HepG2 (cell line): ENCODE measurements at regions not wholly inside any gene's neighbourhood (a gene's known extent, or its start where the extent isn't known, plus 50 kb on each side); places are given as distances from the start of the nearest gene placed in this dataset.
A peak's percentile ranks its signal among the peaks of the same experiment; 100 is the strongest.

Experiments used
- ATAC-seq: fragments of 200-7000 bp; cut with Tn5 transposase; 3 replicates; pipeline ENCODE4 v1.9.1; 2020; ENCODE audit warnings: mild to moderate bottlenecking, moderate library complexity
- BruUV-seq: library from RNA; stranded (reverse); fragments of 400-500 nt; replicated peaks from 2 replicates; lab custom pipeline; 2021; lab: Mats Ljungman, UMichigan
- CTCF ChIA-PET: fragments of 300-600 bp; formaldehyde crosslinking; extraction: SDS; loops from one replicate; lab custom pipeline; 2021; ENCODE audit warnings: low total read pairs, inconsistent platforms, low intra/inter-chr PET ratio; lab: Yijun Ruan, JAX
- POLR2A ChIA-PET: fragments of 350-600 bp; sonication (Branson Sonifier 250); formaldehyde crosslinking; loops from one replicate; lab custom pipeline; 2020; ENCODE audit warnings: antibody characterized with exemption, inconsistent platforms; lab: Yijun Ruan, JAX
- DNase-seq: peaks from one replicate; pipeline ENCODE4 v3.0.0-alpha.2; 2015; ENCODE audit warnings: low spot score
- FAIRE-seq: peaks from 3 replicates; lab custom pipeline; 2011; peaks lifted over from hg19 to GRCh38; lab: Jason Lieb, UNC
- H2AFZ ChIP-seq: one replicate; pipeline ENCODE4 v1.6.1; 2011; ENCODE audit warnings: low read length, inconsistent platforms
- H3K27ac ChIP-seq: fragments of 300-600 bp; 3 replicates; pipeline ENCODE4 v1.8.0; 2011; ENCODE audit warnings: mixed run types, mild to moderate bottlenecking, mixed read lengths, low read length, inconsistent platforms; ENCODE audit not compliant: insufficient read depth; ENCODE audit errors: extremely low read length
- H3K27me3 ChIP-seq, 2 experiments: fragments of 200-600 bp in 1 of 2; 2 replicates in 1 of 2; 3 replicates in 1 of 2; pipeline versions ENCODE4 v1.6.0 to v1.8.0; 2011; ENCODE audit warnings: low read length in 2 of 2, mild to moderate bottlenecking in 2 of 2, moderate library complexity in 2 of 2, inconsistent platforms in 1 of 2; ENCODE audit not compliant: insufficient read depth in 2 of 2, control insufficient read depth in 1 of 2
- H3K36me3 ChIP-seq, 2 experiments: fragments of 200-600 bp in 1 of 2; replicated peaks in 1 of 2; 2 replicates in 1 of 2; 3 replicates in 1 of 2; pipeline versions ENCODE4 v1.5.1 to v1.8.0; 2011; ENCODE audit warnings: low read length in 2 of 2, inconsistent platforms in 1 of 2; ENCODE audit not compliant: insufficient read depth in 2 of 2, control insufficient read depth in 1 of 2
- H3K4me1 ChIP-seq: 2 replicates; pipeline ENCODE4 v1.5.1; 2012; ENCODE audit warnings: low read length, inconsistent platforms; ENCODE audit not compliant: insufficient read depth
- H3K4me2 ChIP-seq: 2 replicates; pipeline ENCODE4 v1.6.0; 2011; ENCODE audit warnings: low read depth, low read length, inconsistent platforms
- H3K4me3 ChIP-seq, 3 experiments: fragments of 200-600 bp in 1 of 3; sonication (generic), shearing (Covaris generic) in 1 of 3; replicated peaks in 1 of 3; 2 replicates each; pipeline ENCODE4 v1.5.1; 2011 to 2016; ENCODE audit warnings: low read length in 3 of 3, inconsistent platforms in 2 of 3, low read depth in 2 of 3, mild to moderate bottlenecking in 2 of 3, control low read depth in 1 of 3, mixed read lengths in 1 of 3; ENCODE audit not compliant: insufficient read depth in 1 of 3
- H3K79me2 ChIP-seq: one replicate; pipeline ENCODE4 v1.6.1; 2011; ENCODE audit warnings: low read length, inconsistent platforms; ENCODE audit not compliant: insufficient read depth
- H3K9ac ChIP-seq: 2 replicates; pipeline ENCODE4 v1.6.0; 2011; ENCODE audit warnings: mild to moderate bottlenecking, low read depth, low read length, inconsistent platforms; ENCODE audit not compliant: insufficient read depth
- H3K9me3 ChIP-seq: 2 replicates; pipeline ENCODE4 v1.5.1; 2012; ENCODE audit warnings: mild to moderate bottlenecking, low read length
- H4K20me1 ChIP-seq: 2 replicates; pipeline ENCODE4 v1.6.0; 2011; ENCODE audit warnings: inconsistent platforms, mild to moderate bottlenecking, low read length, moderate library complexity; ENCODE audit not compliant: insufficient read depth
- ARID2 ChIP-seq: sonication (generic); formaldehyde crosslinking; IDR thresholded peaks from 2 replicates; pipeline ENCODE4 v1.8.1; 2022; ENCODE audit warnings: mild to moderate bottlenecking, missing genetic modification reagents, borderline replicate concordance
- ATF7 ChIP-seq, 2 experiments: fragments of 450-650 bp in 1 of 2; sonication (generic) in 1 of 2; formaldehyde crosslinking in 1 of 2; IDR thresholded peaks; 2 replicates each; pipeline versions ENCODE4 v1.4.0 to v1.6.1; 2016 to 2020; ENCODE audit warnings: antibody characterized with exemption in 1 of 2, mild to moderate bottlenecking in 1 of 2, missing genetic modification reagents in 1 of 2
- CREB1 ChIP-seq, 2 experiments: fragments of 450-650 bp in 1 of 2; IDR thresholded peaks; 2 replicates each; pipeline ENCODE4 v1.6.1; 2016 to 2017; ENCODE audit warnings: control low read depth in 1 of 2, mild to moderate bottlenecking in 1 of 2, missing compliant biosample characterization in 1 of 2, missing genetic modification characterization in 1 of 2
- GPBP1L1 ChIP-seq: sonication (generic); formaldehyde crosslinking; IDR thresholded peaks from 2 replicates; pipeline ENCODE4 v1.5.0; 2020; ENCODE audit warnings: mild to moderate bottlenecking, missing genetic modification reagents
- LBX2 ChIP-seq: sonication (generic); formaldehyde crosslinking; IDR thresholded peaks from 2 replicates; pipeline ENCODE4 v1.5.0; 2020; ENCODE audit warnings: missing genetic modification reagents, mild to moderate bottlenecking, borderline replicate concordance
- NFRKB ChIP-seq: fragments of 450-650 bp; IDR thresholded peaks from 2 replicates; pipeline ENCODE4 v1.6.1; 2017
- RXRA ChIP-seq: sonication (generic); formaldehyde crosslinking; IDR thresholded peaks from 2 replicates; pipeline ENCODE4 v1.5.1; 2020; ENCODE audit warnings: missing genetic modification reagents
- TERF1 ChIP-seq: sonication (generic); formaldehyde crosslinking; IDR thresholded peaks from 2 replicates; pipeline ENCODE4 v1.8.0; 2022; ENCODE audit warnings: mild to moderate bottlenecking, missing genetic modification reagents, moderate library complexity
- ZBTB1 ChIP-seq: sonication (generic); formaldehyde crosslinking; IDR thresholded peaks from 2 replicates; pipeline ENCODE4 v1.4.0; 2020; ENCODE audit warnings: missing genetic modification reagents, borderline replicate concordance
- ZIK1 ChIP-seq: sonication (generic); formaldehyde crosslinking; IDR thresholded peaks from 2 replicates; pipeline ENCODE4 v1.5.0; 2020; ENCODE audit warnings: mild to moderate bottlenecking, low read depth, missing genetic modification reagents, borderline replicate concordance
- ZNF333 ChIP-seq: sonication (generic); formaldehyde crosslinking; IDR thresholded peaks from 2 replicates; pipeline ENCODE4 v1.4.0; 2020; ENCODE audit warnings: mild to moderate bottlenecking, missing genetic modification reagents, borderline replicate concordance
- ZNF33A ChIP-seq: sonication (generic); formaldehyde crosslinking; IDR thresholded peaks from 2 replicates; pipeline ENCODE4 v1.5.1; 2020; ENCODE audit warnings: missing genetic modification reagents, mild to moderate bottlenecking, moderate library complexity, borderline replicate concordance
- ZNF784 ChIP-seq: sonication (generic); formaldehyde crosslinking; IDR thresholded peaks from 2 replicates; pipeline ENCODE4 v1.5.1; 2020; ENCODE audit warnings: missing genetic modification reagents, mild to moderate bottlenecking, borderline replicate concordance
- ZSCAN22 ChIP-seq: sonication (generic); formaldehyde crosslinking; IDR thresholded peaks from 2 replicates; pipeline ENCODE4 v1.4.0; 2020; ENCODE audit warnings: mild to moderate bottlenecking, missing genetic modification reagents
- ZZZ3 ChIP-seq: sonication (generic); formaldehyde crosslinking; IDR thresholded peaks from 2 replicates; pipeline ENCODE4 v1.4.0; 2020; ENCODE audit warnings: missing genetic modification reagents, mild to moderate bottlenecking, borderline replicate concordance
- WGBS: methylation state at CpG from one replicate; pipeline ENCODE4 v1.1.6; 2017; ENCODE audit warnings: low lambda C conversion rate; 5-methylcytosine and 5-hydroxymethylcytosine counted together
- in situ Hi-C: cut with HindIII; loops from 2 replicates; pipeline ENCODE4 v1.10.0; 2017; ENCODE audit warnings: low pct_unique_long_range_greater_than_20kb; ENCODE audit not compliant: extremely low pct_ligation_motif_present
- intact Hi-C: fragments of 100-400 bp; cut with micrococcal nuclease; formaldehyde crosslinking; loops from one replicate; pipeline ENCODE4 v1.10.0; 2022; ENCODE audit not compliant: unreplicated experiment

GRCh38 chr7:42475082-42475481 is 238.1 kb upstream of the GLI3 start:
- intact Hi-C loops = no loop called here
- TF ChIP-seq CREB1 (IDR thresholded peaks at IDR 0.05) (peak; percentile 93), CREB1 (CRISPR knock-in tag; IDR thresholded peaks at IDR 0.05) (no peak), ZNF33A (CRISPR knock-in tag) (no peak), ATF7 (IDR thresholded peaks at IDR 0.05) (peak; percentile 41; the same call in 1 of the 2 replicates), ATF7 (CRISPR knock-in tag; IDR thresholded peaks at IDR 0.05) (no peak), ZZZ3 (CRISPR knock-in tag) (no peak)
- TF ChIP-seq, all 625 proteins: peak for 2
- H2AFZ ChIP-seq = no peak overlapping the region
- no peaks in the 10 kb centered on the region for H3K27me3 ChIP-seq
- no peaks in the 10 kb centered on the region; the same call in 1 of the 2 replicates for H3K9me3 ChIP-seq
- H3K79me2 ChIP-seq = no peaks in the 10 kb centered on the region
- no peak overlapping the region for H3K4me3 ChIP-seq
- H3K27ac ChIP-seq = no peak overlapping the region
- H3K4me1 ChIP-seq = no peaks in the 10 kb centered on the region
- in situ Hi-C loops = no loop called here
- no peak overlapping the region for H3K4me2 ChIP-seq
- no peak overlapping the region for H3K9ac ChIP-seq
- no peak for DNase-seq
- H3K36me3 ChIP-seq = no peaks in the 10 kb centered on the region
- CTCF ChIA-PET = no interaction called here
- no peak for ATAC-seq
- BruUV-seq = no TSS peak
- no peak for FAIRE-seq
- WGBS = under 1% methylated on average over 5 of the region's 5 CpGs
- POLR2A ChIA-PET = no interaction called here
- no peaks in the 10 kb centered on the region for H4K20me1 ChIP-seq

- no peaks in the 10 kb centered on the region for H3K36me3 ChIP-seq
- no peak for FAIRE-seq
- H4K20me1 ChIP-seq = no peaks in the 10 kb centered on the region
- H3K4me2 ChIP-seq = no peak overlapping the region
- H3K9me3 ChIP-seq = no peaks in the 10 kb centered on the region; the same call in 1 of the 2 replicates
- ChIA-PET CTCF (no interaction called here), POLR2A (no interaction called here)
- no peak for ATAC-seq
- intact Hi-C loops (no loop called here), in situ Hi-C loops (no loop called here)
- no peak overlapping the region for H3K27ac ChIP-seq
- H3K4me3 ChIP-seq = no peak overlapping the region
- no peak overlapping the region for H3K9ac ChIP-seq
- H3K27me3 ChIP-seq = no peaks in the 10 kb centered on the region
- H2AFZ ChIP-seq = no peak overlapping the region
- no peaks in the 10 kb centered on the region for H3K79me2 ChIP-seq
- BruUV-seq = no TSS peak
- H3K4me1 ChIP-seq = no peaks in the 10 kb centered on the region
- no peak for DNase-seq
- WGBS = 15% methylated on average over 5 of the region's 5 CpGs
- no peak for TF ChIP-seq LBX2
- TF ChIP-seq ZSCAN22 = no peak
- no peak for TF ChIP-seq TERF1
- no peak for TF ChIP-seq GPBP1L1
- no peak for TF ChIP-seq RXRA
- no peak for TF ChIP-seq ZNF333 (CRISPR knock-in tag)
- TF ChIP-seq NFRKB = no peak
- no peak for TF ChIP-seq ARID2
- TF ChIP-seq ZNF784 (CRISPR knock-in tag) = no peak
- TF ChIP-seq ZBTB1 = no peak
- no peak for TF ChIP-seq ZIK1 (CRISPR knock-in tag)
Observed at GRCh38 chr7:42473099-42473498, 236.1 kb upstream of the GLI3 start.
